Vagina (tissue), 2 donors: ENCODE measurements at regions not wholly inside any gene's neighbourhood (a gene's known extent, or its start where the extent isn't known, plus 50 kb on each side); places are given as distances from the start of the nearest gene placed in this dataset.
"Not testable (repeated sequence)": the region's sequence is repeated elsewhere in the genome, so short reads cannot be mapped to it uniquely, and the experiment has no call there.

Experiments used
- POLR2A ChIP-seq, 2 donors: fragments of 450-650 bp; IDR thresholded peaks; one replicate each; pipeline ENCODE4 v1.6.1; 2017; ENCODE audit warnings: antibody characterized with exemption in 2 of 2, mild to moderate bottlenecking in 2 of 2, moderate library complexity in 2 of 2
- POLR2AphosphoS5 ChIP-seq, 2 donors: sonication (generic); formaldehyde crosslinking; IDR thresholded peaks; one replicate each; pipeline ENCODE4 v1.9.0; 2017; ENCODE audit warnings: antibody characterized with exemption in 2 of 2, mild to moderate bottlenecking in 2 of 2, low read depth in 1 of 2; ENCODE audit not compliant: insufficient read depth in 1 of 2
- TF ChIP-seq, protein P1 (sequence below), 3 experiments: fragments of 450-650 bp in 2 of 3; fragments of 200-600 bp in 1 of 3; sonication (generic) in 1 of 3; IDR thresholded peaks; one replicate each; pipeline ENCODE4 v1.5.1; 2017 to 2019; ENCODE audit warnings: antibody characterized with exemption in 3 of 3, mild to moderate bottlenecking in 2 of 3, moderate library complexity in 2 of 3

DNA sequence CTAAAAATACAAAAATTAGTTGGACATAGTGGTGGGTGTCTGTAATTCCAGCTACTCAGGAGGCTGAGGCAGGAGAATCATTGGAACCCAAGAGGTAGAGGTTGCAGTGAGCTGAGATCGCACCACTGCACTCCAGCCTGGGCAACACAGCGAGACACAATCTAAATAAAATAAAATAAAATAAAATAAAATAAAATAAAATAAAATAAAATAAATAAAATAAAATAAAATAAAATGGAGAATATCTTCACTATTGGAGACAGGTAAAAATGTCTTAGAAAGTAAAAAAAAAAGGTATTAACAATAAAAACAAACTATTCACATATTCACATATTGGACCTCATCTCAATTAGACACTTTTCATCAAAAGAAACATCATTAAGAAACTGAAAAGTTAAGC lies 106.3 kb upstream of the PAXBP1 start:
- TF ChIP-seq, protein P1, sequence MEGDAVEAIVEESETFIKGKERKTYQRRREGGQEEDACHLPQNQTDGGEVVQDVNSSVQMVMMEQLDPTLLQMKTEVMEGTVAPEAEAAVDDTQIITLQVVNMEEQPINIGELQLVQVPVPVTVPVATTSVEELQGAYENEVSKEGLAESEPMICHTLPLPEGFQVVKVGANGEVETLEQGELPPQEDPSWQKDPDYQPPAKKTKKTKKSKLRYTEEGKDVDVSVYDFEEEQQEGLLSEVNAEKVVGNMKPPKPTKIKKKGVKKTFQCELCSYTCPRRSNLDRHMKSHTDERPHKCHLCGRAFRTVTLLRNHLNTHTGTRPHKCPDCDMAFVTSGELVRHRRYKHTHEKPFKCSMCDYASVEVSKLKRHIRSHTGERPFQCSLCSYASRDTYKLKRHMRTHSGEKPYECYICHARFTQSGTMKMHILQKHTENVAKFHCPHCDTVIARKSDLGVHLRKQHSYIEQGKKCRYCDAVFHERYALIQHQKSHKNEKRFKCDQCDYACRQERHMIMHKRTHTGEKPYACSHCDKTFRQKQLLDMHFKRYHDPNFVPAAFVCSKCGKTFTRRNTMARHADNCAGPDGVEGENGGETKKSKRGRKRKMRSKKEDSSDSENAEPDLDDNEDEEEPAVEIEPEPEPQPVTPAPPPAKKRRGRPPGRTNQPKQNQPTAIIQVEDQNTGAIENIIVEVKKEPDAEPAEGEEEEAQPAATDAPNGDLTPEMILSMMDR (IDR thresholded peaks at IDR 0.05): not testable (repeated sequence)
- not testable (repeated sequence) for TF ChIP-seq POLR2A (IDR thresholded peaks at IDR 0.05); POLR2AphosphoS5 (IDR thresholded peaks at IDR 0.05; ENCODE audit: insufficient read depth in 1 of 2, low read depth in 1 of 2)
